Stimulated activated CD4-positive, alpha-beta T cell treated with anti-CD3 and anti-CD28 coated beads, Interleukin-4, amount 100 ng/mL, for 24 hours (primary cell): ENCODE measurements at regions not wholly inside any gene's neighbourhood (a gene's known extent, or its start where the extent isn't known, plus 50 kb on each side); places are given as distances from the start of the nearest gene placed in this dataset.

Experiments used
- DNase-seq: peaks from one replicate; pipeline ENCODE4 v3.0.0-alpha.2; 2020

GRCh38 chr10:75294031-75294437, 58.3 kb upstream of the COMTD1 start:
- DNase-seq: no peak

GRCh38 chr10:75293446-75293820, 57.7 kb upstream of the COMTD1 start:
- DNase-seq: no peak

- no peak for DNase-seq
Measured at GRCh38 chr10:75292794-75293445, 57.2 kb upstream of the COMTD1 start.

GRCh38 chr10:75291805-75292204, 56.0 kb upstream of the COMTD1 start:
- DNase-seq: no peak

- no peak for DNase-seq
Measured at GRCh38 chr10:75288140-75288711, 52.5 kb upstream of the COMTD1 start.

- no peak for DNase-seq
Measured at GRCh38 chr10:75287697-75288096, 51.9 kb upstream of the COMTD1 start.

- DNase-seq: no peak
Measured at GRCh38 chr10:75286901-75287300, 51.1 kb upstream of the COMTD1 start.
